ENCODE measurements at regions not wholly inside any gene's neighbourhood (a gene's known extent, or its start where the extent isn't known, plus 50 kb on each side); places are given as distances from the start of the nearest gene placed in this dataset.

DNA sequence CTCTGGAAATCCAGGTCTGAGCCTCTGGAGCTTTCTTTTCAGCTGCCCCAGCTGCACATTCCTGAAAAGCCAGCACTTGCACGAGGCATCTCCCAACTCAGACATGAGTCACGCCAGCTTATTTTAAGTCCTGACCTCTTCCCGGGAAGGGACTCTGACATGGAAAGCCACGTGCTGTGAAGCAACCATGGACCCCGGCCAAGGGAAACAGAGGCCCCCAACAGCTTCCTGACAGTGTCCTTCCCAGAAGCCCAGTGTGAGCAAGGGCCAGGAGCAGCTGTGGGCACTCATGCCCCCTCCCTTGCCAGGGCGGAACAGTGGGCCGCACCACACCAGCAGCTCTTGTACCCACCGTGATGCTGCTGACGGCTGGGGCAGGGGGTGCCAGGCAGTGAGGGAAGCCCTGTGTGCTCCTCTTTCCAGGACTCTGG, 118.8 kb upstream of the CADM1 start:
- ATAC-seq (peak; percentile 65), DNase-seq (peak; percentile 46 to 69 (median 53))
- H3K4me3 ChIP-seq = no peak overlapping the region
- intact Hi-C loops (cut with DNase I, micrococcal nuclease) = no loop called here
- peaks cover 5% of the 10 kb centered on the region for H3K4me1 ChIP-seq (ENCODE audit: low read depth)
- no peak for TF ChIP-seq CTCF (IDR thresholded peaks at IDR 0.05)
- no peaks in the 10 kb centered on the region for H3K9me3 ChIP-seq
- no peaks in the 10 kb centered on the region for H3K36me3 ChIP-seq (ENCODE audit: low read depth)

GRCh38 chr11:115618428-115618827, 114.2 kb upstream of the CADM1 start:
- TF ChIP-seq CTCF (IDR thresholded peaks at IDR 0.05) = no peak
- Histone ChIP-seq H3K36me3 (ENCODE audit: low read depth) (no peaks in the 10 kb centered on the region), H3K4me1 (ENCODE audit: low read depth) (peaks cover 5% of the 10 kb centered on the region), H3K4me3 (no peak overlapping the region), H3K9me3 (no peaks in the 10 kb centered on the region)
- ATAC-seq (no peak), DNase-seq (no peak)
- intact Hi-C loops (cut with DNase I, micrococcal nuclease) = no loop called here

- H3K36me3 ChIP-seq (ENCODE audit: low read depth) = no peaks in the 10 kb centered on the region
Observed at GRCh38 chr11:115617767-115618166, 113.6 kb upstream of the CADM1 start.

GRCh38 chr11:115616971-115617370, 112.8 kb upstream of the CADM1 start:
- no peak overlapping the region for H3K4me3 ChIP-seq
- H3K36me3 ChIP-seq (ENCODE audit: low read depth) = no peaks in the 10 kb centered on the region
- no peak for TF ChIP-seq CTCF (IDR thresholded peaks at IDR 0.05)
- DNase-seq (peak in 1 of 3 donors; percentile 3), ATAC-seq (no peak)
- H3K9me3 ChIP-seq = no peaks in the 10 kb centered on the region
- intact Hi-C loops (cut with DNase I, micrococcal nuclease) = no loop called here
- H3K4me1 ChIP-seq (ENCODE audit: low read depth) = no peaks in the 10 kb centered on the region

More at GRCh38 chr11:115617767-115618166, 113.6 kb upstream of the CADM1 start:
- ATAC-seq (no peak), DNase-seq (no peak)
- no peaks in the 10 kb centered on the region for H3K9me3 ChIP-seq
- H3K4me3 ChIP-seq = no peak overlapping the region
- TF ChIP-seq CTCF (IDR thresholded peaks at IDR 0.05) = no peak
- H3K4me1 ChIP-seq (ENCODE audit: low read depth) = peaks cover 5% of the 10 kb centered on the region
- intact Hi-C loops (cut with DNase I, micrococcal nuclease) = no loop called here

- no peak overlapping the region for H3K4me3 ChIP-seq
- TF ChIP-seq CTCF (IDR thresholded peaks at IDR 0.05) = no peak
- H3K36me3 ChIP-seq (ENCODE audit: low read depth) = no peaks in the 10 kb centered on the region
- intact Hi-C loops (cut with DNase I, micrococcal nuclease) = no loop called here
- no peaks in the 10 kb centered on the region for H3K9me3 ChIP-seq
- DNase-seq = no peak
- no peak for ATAC-seq
- H3K4me1 ChIP-seq (ENCODE audit: low read depth) = no peaks in the 10 kb centered on the region
Observed at GRCh38 chr11:115613986-115614632, 109.9 kb upstream of the CADM1 start.

GRCh38 chr11:115613004-115613403, 108.8 kb upstream of the CADM1 start:
- DNase-seq (no peak), ATAC-seq (no peak)
- Histone ChIP-seq H3K9me3 (no peaks in the 10 kb centered on the region), H3K36me3 (ENCODE audit: low read depth) (no peaks in the 10 kb centered on the region), H3K4me3 (no peak overlapping the region), H3K4me1 (ENCODE audit: low read depth) (no peaks in the 10 kb centered on the region)
- no peak for TF ChIP-seq CTCF (IDR thresholded peaks at IDR 0.05)
- intact Hi-C loops (cut with DNase I, micrococcal nuclease) = no loop called here
